ENCODE measurements at regions not wholly inside any gene's neighbourhood (a gene's known extent, or its start where the extent isn't known, plus 50 kb on each side); places are given as distances from the start of the nearest gene placed in this dataset.
"Not testable (repeated sequence)": the region's sequence is repeated elsewhere in the genome, so short reads cannot be mapped to it uniquely, and the experiment has no call there.

- DNase-seq = no peak
Observed at GRCh38 chr3:130800829-130801228, 54.2 kb upstream of the PIK3R4 start.

- no peak for DNase-seq
Observed at GRCh38 chr3:130801473-130801872, 54.8 kb upstream of the PIK3R4 start.

- peak; percentile 92 for DNase-seq
Observed at GRCh38 chr3:130811557-130811956, 64.9 kb upstream of the PIK3R4 start.

DNA sequence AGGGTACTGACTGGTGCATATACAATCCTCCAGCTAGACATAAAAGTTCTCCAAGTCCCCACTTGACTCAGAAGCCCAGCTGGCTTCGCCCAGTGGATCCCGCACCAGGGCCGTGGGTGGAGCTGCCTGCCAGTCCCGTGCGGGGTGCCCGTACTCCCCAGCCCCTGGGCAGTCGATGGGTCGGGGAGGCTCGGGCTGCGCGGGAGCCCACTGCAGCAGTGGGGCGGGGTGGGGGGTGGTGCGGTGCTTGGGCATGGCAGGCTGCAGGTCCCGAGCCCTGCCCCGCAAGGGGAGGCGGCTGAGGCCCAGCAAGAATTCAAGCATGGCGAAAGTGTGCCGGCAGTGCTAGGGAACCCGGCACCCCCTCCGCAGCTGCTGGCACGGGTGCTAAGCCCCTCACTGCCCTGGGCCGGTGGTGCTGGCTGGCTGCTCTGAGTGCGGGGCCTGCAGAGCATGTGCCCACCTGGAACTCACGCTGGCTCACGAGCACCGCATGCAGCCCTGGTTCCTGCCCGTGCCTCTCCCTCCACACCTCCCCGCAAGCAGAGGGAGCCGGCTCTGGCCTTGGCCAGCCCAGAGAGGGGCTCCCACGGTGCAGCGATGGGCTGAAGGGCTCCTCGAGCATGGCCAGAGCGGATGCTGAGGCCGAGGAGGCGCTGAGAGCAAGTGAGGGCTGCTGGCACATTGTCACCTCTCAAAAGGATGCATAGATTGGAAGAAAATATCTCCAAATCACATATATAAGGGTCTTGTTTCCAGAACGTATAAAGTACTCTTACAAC lies 68.3 kb upstream of the PIK3R4 start:
- DNase-seq = no peak

DNA sequence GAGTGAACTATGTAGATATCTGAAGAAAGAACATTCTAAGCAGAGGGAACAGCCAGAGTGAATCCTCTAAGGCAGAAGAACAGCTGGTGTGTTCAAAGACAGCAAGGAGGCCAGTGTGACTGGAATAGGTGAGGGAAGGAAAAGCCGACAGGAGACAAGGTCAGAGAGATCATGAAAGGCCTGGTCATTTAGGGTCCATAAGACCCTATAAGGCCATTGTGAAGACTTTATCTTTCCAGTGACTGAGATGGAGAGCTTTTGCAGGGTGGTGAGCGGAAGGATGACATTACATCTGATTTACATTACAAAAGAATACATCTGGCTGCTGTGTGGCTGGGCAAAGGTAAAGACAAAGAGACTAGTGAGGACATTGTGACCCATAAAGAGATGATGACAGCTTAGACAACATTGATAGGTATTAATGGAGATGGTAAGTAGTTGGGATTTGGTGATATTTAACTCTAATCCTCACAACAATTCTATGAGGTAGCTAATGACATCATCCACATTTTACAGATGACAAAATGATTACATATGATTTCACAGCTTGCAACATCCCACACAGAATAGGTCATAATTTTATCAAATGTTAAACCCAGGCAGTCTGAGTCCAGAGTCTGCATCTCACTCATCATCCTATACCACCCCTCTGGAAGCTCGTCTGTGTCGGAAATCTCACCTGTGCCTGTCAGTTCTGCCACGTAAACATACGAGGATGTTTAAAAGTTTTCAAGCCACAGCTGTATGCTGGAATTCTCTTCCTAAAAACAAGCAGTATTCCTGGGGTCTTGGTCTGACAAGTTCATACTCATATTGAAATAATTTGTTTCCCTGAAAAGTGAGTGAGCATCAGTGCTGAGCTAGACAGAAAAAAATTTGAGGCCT lies 70.2 kb upstream of the PIK3R4 start:
- DNase-seq = no peak

DNA sequence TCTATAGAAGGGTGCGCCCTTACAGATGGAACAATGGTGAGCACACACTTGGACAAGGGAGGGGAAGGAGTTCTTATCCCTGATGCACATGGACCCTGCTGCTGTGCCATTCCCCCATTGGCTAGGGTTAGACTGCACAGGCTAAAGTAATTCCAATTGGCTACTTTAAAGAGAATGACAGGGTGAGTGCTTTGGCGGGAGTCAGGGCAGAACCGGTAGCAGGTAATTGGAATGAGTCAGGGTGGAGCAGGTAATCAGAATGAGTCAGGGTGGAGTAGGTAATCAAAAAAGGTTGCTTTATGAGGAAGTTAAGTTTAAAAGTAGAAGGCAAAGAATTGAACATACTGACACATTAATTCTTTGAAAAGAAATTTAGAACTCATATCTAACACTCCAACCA lies 71.4 kb upstream of the PIK3R4 start:
- not testable (repeated sequence) for DNase-seq

GRCh38 chr3:130820976-130821375 lies 72.9 kb upstream of the ATP2C1 start:
- no peak for DNase-seq

DNA sequence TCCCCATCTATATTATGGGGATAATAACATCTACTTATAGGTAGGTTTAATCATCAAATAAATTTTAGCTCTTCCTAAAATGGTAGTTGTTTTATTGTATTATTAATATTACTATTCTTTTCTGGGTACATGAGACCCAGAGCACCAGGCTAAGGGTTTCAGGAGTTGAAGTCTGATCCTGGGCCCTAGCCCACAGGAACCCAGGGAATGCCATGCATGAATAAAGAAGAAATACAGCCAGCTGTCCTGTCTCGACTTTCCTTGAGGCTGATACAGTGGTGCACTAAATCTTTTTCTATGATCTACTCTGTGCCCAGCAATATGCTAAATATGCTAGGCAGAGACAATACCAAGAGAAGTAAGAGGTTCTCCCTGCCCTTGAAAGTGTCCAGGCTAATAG lies 72.1 kb upstream of the ATP2C1 start:
- no peak for DNase-seq

DNA sequence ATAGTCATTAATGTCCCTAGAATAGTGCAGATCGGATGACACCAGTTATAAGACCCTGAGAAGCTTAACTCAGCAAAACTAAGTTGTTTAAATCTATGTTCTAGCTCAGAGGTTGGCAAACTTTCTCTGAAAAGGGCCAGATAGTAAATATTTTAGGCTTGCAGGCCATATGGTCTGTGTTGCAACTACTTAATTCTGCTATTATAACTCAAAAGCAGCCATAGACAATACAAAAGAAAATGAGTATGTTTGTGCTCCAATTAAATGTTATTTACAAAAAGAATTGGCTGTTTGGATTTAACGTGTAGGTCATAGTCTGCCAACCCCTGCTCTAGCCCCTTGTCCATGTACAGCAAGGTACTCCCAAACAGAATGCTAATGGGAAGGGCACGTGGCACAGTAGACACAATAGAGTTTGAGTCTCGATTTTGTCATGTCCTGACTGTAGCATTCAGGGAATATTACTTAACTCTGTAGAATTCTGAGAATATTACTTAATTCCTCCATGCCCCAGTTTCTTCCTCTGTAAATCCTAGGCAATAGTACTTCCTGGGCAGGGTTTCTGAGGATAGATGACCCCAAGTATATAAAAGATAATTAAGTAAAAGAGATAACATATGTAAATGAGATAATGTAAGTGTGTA lies 70.5 kb upstream of the ATP2C1 start:
- no peak for DNase-seq

- DNase-seq = no peak
Observed at GRCh38 chr3:130823996-130824395, 69.9 kb upstream of the ATP2C1 start.

DNA sequence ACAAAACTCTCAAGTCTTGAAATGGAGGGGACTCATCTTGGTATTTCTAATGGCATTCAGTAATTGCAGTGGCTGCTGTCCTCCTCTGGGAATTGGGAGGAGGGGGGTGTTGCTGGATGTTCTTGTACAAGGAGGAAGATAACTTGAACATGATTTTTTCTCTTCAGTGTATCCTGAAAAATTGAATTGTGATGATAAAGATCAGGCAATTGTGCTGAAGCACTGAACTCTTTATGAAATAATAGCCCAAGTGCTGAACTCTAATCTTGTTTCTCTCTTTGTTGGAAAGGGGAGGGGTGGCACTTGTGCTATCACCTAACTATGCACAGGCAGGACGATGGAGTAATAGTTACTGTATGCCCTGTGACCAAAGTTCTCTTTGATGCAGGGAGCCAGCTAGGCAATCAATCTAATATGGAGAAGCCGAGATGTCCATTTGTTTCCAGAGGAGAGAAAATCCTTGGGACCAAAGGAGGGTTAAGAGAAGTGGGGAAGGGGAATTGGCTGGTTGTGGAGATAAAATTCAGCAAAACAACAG lies 68.1 kb upstream of the ATP2C1 start:
- no peak for DNase-seq

DNA sequence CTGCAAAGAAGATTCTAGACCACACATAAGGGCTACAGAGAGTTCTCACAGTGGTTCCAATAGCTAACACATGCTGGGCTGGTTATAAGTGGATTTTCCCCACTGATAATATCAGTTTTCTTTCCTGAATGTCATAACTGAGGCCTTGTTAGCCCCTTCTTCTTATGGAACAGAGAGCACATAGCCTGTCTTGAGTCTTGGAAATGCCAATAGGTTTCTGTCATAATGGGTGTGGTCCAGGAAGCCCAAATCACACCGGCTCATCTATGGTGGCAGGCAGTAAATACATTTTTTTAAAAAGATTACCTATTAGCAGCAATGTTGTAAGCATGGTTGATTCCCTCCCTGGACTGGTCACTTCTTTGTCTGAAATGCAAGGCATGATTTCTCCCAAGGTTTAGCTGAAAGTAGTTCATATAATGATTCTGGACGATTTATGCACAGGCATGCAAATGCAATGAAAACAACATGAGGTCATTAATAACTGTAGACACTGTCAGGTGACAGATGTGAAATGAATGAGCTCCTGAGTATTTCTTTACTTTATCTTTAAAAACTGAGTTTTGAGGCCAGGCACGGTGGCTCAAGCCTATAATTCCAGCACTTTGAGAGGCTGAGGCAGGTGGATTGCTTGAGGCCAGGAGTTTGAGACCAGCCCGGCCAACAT lies 67.2 kb upstream of the ATP2C1 start:
- no peak for DNase-seq

DNA sequence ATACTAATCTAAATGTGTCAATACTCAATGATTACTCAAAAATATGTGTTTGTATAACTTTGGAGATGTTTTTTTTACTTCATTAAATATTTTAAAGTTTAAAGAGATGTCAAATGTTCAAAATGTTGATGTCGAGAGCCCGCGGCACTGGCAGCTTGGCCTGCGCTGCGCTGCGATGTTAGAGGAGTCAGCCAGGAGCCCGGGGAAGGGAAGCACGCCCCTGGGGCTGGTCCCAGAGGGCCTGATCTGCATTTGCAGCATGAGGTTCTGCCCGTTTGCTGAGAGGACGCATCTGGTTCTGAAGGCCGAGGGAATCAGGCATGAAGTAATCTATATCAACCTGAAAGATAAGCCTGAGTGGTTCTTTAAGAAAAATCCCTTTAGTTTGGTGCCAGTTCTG lies 66.4 kb upstream of the ATP2C1 start:
- DNase-seq = no peak

DNA sequence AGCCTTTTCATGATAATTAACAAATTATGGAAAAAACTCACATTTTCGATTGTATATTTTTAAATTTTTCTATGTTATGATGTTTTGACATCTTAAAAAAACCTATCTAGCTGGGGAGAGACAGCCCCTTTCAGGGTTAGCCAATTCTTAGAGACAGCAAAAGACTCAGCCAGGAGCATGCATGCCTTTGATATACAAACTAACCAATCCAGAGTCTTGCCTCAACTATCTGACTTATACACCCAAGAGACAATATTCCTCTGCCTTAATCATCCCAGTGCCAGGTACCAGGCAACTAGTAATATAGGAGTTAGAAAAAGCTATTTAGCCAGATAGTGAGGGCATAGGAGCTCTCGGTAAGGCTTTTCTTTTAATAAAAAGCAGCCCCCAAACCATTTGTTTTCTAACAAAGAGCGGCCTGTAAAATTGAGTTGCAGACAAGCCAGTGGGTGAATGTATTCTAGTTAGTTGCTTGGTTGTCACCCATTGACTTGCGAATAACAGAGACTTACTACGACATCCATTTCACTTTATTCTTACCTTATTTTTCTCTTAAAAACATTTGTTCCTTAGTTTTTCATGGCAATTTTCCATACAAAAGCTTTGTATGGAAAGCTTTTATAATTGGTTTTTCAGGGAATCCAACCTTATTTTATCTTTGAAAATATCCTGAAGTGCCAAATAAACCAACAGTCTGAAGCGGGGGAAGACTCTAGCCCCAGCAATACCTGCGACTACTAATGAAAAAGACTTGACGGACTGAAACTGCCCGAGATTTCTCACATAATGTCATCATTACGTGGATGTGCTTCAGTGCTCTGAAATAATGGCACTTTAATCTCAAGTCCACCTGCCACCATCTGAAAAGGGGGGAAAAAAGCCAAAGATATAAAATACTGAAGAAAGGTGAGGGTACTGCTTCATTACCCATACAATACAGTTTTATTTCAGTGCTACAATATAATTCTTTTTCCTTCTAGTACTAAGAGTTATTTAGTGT lies 64.6 kb upstream of the ATP2C1 start:
- no peak for DNase-seq

DNA sequence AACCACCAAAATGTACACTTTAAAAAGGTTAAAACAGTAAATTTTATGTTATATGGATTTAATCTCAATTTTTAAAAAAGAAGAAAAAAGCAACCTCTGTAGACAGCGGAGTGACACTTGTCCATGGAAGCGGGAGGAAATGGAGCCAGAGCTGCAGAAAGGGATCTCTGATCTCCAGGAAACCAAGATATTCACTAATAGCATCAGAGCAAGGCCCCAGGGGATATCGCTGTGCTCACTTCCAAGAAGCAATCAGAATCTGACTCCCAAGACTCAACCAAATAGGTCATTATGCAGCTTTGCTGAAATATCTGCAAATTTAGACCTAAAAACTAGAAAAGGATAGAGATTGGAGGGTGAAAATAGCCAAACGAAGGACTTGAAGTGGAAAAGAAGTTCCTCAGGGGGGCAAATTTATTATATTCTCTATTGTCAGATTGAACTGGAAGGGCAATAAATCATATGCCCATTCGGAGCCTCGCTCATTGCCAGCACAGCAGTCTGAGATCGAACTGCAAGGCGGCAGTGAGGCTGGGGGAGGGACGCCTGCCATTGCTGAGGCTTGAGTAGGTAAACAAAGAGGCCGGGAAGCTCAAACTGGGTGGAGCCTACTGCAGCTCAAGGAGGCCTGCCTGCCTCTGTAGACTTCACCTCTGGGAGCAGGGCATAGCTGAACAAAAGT lies 62.0 kb upstream of the ATP2C1 start:
- DNase-seq = no peak

DNA sequence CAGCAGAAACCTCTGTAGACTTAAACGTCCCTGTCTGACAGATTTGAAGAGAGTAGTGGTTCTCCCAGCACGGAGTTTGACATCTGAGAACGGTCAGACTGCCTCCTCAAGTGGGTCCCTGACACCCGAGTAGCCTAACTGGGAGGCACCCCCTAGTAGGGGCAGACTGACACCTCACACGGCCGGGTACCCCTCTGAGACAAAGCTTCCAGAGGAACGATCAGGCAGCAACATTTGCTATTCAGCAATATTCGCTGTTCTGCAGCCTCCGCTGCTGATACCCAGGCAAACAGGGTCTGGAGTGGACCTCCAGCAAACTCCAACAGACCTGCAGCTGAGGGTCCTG lies 61.5 kb upstream of the ATP2C1 start:
- DNase-seq = not testable (repeated sequence)

DNA sequence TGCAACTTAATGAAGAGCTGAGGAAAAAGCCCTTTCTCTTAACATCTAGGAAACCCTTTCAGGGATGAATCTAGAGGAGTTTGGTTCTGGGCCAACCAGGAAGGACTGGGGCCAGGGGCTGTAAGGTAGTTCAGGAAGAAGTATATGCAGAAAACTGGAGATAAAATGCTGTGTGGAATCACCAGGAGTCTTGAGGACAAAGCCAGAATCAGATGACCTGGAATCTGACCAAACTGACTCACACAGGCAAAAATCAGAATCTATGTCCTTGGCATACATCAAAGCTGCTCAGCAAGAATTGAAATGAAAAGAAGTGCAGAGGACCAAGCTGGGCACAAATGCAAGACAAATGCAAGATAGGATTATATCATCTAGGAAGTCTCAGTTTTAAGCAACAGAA lies 59.4 kb upstream of the ATP2C1 start:
- DNase-seq = no peak

- DNase-seq = no peak
Observed at GRCh38 chr3:130835483-130835882, 58.4 kb upstream of the ATP2C1 start.

DNA sequence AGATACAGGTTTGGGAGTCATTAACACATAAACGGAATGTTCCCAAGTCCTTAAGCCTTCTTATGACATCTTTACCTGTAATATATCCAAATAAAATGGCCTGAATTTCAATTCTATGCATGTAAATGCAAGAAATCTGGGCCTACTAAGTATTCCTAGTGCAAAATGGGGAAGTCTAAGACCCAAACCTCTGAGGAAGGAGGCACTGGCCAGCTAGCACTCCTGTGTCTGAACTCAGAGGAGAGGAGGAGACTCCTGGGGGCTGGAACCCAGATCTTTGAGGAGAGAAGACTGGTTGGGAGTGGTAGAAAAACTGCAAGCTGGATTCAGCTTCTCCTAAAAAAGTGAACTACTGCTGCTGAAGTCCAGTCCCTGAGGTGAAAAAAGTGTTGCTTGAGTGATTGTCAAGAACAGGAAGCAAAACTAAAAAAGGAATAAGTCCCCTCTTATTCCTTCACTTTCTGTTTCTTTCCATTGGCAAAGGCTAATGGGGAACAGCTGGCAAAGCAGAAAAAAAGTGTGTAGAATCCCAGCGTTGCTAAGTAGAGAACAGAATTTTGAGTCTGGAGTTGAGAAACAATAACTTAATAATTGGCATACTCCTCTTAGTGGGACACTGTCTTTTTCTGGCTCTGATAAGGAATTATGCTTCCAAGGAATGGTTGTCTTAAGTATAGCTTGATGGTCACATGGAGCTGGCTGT lies 54.8 kb upstream of the ATP2C1 start:
- DNase-seq = no peak

DNA sequence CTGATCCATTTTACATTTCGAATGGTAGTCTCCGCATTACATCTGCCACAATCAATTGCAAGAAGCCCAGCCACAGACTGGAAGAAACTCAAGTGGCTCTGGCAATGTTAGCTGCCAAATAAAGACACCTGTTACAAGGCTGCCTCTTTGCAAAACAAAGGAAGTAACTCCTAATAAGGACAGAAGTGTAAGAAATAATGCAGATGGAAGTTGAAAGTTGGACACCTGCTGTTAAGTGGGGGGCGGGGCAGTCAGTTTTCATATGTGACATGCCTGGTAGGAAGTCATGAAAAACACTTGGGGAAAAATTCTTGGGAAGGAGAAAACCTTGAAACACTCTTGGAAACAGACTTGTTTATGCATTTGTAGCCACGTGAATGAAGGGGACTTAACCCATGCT lies 54.1 kb upstream of the ATP2C1 start:
- peak; percentile 92 for DNase-seq

Data from NCI-H2107 (cell line).